SKM-1 (cell line): ENCODE measurements at regions not wholly inside any gene's neighbourhood (a gene's known extent, or its start where the extent isn't known, plus 50 kb on each side); places are given as distances from the start of the nearest gene placed in this dataset.
A peak's percentile ranks its signal among the peaks of the same experiment; 100 is the strongest.

Experiments
- DNase-seq: peaks from one replicate; lab custom pipeline; 2025; ENCODE audit not compliant: unreplicated experiment; lab: John Stamatoyannopoulos, UW

GRCh38 chr4:3685081-3685645 lies 81.0 kb upstream of the ADRA2C start:
- DNase-seq: no peak

DNA sequence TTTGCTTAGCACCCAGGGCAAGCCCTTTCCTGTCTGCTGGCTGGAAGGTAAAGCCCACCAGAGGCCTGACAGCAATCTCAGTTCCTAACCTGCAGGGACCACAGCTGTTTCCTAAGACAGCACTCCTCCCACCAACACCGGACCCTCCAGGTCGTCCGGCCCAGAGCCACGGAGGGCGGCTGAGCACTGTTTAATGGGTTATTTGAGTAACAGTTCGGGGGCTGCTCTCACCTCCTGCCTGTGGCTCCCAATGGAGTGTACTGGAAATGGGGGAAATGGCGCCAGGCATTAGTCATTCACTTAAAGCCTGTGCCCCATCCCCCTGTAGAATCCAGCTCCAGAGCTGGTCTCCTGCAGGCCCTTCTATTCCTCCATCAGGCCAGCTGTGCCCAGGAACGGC lies 81.6 kb upstream of the ADRA2C start:
- no peak for DNase-seq

DNA sequence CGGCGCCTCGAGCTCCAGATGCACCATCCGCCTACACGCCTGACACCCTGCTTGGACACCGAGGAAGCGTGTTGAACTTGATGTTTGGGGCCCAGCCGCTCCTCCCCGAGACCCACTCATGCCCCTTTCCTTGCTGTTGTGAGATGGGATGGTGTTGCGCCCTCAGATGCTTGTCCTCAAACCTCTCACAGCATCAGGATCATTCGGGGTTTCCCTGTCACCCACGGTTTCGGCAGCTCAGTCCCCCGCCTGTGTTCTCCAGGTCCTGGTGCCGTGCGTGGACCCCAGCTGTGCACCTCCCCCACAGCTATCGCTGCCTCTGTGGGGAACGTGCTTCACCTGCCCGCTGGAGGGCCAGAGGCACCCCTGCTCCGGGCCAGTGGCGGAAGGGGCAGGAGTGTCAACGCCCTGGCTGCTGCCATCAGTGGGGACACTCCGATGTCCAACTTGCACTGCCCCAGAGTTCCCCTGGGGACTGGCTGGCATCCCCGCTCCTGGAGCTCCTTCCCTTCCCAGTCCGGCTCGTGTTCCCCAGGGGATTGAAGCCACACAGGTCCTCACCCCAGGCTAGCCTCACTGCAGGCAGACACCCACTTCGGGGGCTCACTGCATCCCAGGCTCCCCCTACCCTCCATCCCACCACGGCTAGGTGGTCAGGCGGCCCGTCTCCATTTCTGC lies 82.3 kb upstream of the ADRA2C start:
- no peak for DNase-seq

- no peak for DNase-seq
These were observed 83.0 kb upstream of the ADRA2C start for GRCh38 chr4:3683077-3683743.

DNA sequence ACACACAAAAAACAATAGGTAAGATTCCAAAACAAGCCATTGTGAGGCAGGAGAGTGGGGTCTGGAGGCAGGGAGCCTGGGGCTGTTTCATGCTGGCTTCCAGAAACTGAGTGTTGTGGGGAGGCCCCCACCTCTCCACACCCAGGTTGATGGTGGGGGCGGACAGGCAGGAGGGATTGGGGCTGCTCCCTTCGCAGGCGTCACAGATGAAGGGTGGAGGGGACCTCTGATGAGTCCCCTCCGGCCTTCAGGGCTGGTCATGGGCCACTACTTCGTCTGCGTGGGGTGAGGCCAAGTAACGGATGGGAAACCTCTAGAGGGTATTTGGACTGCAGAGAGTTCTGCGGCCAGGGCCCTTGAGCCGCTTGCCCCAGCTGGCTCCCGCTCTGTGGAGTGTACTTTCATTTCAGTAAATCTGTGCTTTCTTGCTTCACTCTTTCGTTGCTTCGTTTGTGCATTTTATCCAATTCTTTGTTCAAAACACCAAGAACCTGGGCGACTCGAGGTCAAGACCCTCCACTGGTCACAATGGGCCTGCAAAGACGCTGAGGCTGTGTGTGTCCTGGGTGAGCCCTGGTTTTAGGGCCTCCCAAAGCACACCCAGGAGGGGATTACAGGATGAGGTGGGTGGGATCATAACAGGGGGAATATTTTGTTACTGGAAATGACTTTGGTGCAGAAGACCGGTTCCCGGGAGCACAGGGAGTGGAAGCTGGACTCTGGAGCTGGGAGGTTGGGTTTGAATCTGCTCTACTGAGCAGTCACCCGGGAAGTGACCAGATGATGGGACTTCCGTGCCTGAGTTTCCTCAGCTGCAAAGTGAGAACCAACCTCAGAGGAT lies 83.7 kb upstream of the ADRA2C start:
- DNase-seq: no peak

- no peak for DNase-seq
These were observed 85.0 kb upstream of the ADRA2C start for GRCh38 chr4:3681191-3681590.

DNA sequence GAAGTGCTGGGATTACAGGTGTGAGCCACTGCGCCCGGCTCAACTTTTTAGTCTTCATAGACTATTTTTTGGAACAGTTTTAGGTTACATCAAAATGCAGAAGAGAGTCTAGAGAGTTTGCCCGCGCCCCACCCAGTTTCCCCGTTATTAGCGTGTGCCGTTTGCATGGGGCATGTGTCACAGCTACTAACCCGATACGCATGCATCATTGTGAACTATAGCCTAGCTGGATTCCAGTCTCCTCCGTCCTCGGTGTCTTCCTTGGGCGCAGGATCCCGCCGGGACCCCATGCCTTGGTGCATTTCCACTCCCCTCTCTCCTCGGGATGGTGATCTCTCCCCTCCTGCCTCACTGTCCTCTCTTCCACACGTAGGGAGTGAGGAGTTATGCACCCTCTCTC lies 85.5 kb upstream of the ADRA2C start:
- no peak for DNase-seq

DNA sequence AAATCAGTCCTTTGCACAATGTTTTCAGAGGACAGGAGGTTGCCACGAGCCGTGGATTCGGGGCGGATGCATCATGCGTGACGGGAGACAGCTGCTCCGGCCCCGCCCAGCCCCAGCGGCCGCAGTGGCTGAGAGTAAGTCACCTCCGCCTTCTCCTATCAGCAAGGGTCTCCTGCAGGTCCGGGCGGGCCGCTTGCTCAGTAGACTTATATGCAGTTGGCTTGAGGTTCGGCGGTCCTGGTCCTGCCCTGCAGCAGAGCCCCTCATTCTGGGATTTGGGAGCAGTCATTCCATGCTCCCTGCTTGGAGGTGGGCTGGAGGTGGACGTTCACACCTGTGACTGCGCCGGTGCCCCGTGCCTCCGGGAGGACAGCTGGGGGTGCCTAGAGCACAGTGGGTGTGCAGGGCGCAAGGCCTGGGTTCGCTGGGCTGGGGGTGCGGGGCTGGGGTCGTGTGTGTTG lies 86.3 kb upstream of the ADRA2C start:
- DNase-seq: no peak

DNA sequence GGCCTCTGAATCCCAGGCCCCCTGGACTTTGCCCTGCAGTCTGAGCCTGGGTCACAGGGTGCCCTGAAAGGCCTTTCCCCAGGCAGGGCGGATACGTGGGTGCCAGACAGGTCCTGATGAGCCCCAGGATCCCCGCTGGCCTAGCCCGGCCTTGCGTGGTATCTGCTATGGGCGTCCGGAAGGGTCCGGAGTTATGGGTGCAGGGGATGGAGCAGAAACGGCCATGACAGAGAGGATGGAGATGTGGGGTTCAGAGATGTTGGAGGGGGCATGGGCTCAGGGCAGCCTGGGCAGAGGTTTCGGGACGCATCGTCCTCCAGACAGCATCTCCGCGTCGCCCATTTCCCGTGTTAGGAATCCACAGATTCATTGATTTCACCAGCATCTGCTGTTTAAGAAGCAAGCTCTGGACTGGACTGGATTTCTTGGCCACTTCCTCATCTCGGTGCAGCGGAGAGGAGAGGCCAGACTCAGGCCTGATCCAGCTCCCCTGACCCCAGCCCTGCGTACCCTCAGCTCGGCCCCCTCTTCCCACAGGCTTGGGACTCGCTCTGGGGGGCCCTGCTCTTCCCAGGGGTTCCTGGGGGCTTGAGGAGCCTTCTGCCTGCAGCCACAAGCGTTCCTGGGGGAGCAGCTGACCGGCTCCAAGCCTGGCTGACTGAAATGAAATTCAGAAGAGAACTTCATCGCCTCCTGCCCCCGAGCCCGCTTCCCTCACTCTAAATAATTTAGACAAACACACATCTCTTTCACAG lies 86.9 kb upstream of the ADRA2C start:
- no peak for DNase-seq

GRCh38 chr4:3677748-3678070 lies 88.5 kb upstream of the ADRA2C start:
- DNase-seq: peak; percentile 86

DNA sequence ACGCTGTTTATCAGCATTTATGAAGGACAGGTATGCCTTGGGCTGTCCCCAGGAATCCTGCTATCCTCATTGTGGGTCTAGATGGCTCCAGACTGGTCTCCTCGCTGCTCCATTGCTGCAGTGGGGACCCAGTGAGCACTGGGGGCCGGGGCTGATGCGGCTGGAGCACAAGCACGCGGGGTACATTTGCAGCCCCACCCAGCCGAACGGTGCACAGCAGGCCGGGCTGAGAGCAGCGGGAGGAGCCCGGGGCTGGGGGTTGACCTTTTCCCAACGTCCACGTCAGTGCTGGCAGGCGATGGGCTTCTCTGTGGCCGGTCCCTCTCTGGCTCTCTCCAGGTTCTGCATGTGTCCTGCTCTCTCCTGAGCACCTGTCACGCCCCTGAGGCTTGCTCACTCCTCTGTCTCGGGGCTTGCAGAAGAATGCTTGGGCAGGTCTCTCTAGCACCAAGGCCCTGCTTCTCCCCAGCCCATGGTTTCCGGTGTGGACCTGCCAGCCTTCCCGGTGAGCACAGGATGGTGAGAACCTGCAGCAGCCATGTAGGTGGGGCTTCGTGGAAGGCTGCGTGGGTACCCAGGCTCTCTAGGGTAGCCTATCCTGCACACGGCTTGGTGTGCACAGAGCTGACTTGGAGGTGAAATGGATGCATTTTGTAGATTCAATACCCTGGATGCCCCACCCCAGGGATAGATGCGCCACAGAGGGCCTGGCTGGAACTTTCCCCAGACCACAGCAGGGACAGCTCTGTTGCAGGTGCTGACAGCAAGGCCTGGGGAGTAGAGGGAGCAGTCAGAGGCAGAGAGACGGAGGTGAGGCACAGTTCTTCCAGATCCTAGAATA lies 89.1 kb upstream of the ADRA2C start:
- no peak for DNase-seq

GRCh38 chr4:3676196-3676595 lies 90.0 kb upstream of the ADRA2C start:
- DNase-seq: no peak

- no peak for DNase-seq
These were observed 90.7 kb upstream of the ADRA2C start for GRCh38 chr4:3675251-3676115.

DNA sequence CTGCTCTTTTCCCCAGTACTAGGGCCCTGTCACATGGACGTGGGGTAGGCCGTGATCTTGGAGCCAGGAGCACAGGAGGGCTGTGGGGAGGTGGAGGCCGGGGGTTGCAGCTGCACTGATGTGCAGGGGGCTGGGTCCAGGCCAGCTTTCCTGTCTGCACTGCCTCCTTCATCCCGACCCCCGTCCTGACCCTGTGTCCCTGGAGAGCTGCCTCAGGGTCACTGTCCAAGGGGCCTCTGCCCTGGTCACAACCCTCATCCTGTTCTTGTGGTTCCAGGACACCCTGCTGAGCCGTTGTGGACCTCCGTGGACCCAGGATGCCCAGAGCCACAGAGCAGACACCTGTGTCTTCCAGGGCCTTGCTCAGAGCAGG lies 91.7 kb upstream of the ADRA2C start:
- no peak for DNase-seq

GRCh38 chr4:3673716-3674478 lies 92.3 kb upstream of the ADRA2C start:
- DNase-seq: no peak

GRCh38 chr4:3673176-3673575 lies 93.0 kb upstream of the ADRA2C start:
- DNase-seq: no peak

DNA sequence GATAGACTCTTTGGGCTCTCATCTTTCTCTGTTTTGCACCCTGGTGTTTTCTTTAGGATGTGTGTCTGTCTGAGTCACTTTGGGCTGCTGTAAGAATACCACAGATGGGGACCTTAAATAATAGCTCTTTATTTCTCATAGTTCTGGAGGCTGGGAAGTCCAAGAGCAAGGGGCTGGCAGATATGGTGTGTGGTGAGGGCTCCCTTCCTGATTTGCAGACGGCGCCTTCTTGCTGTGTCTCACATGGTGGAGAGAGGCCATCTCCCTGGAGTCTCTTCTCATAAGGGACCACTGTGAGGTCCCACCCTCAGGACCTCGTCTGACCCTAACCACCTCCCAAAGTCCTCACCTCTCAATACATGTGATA lies 93.7 kb upstream of the ADRA2C start:
- DNase-seq: no peak

DNA sequence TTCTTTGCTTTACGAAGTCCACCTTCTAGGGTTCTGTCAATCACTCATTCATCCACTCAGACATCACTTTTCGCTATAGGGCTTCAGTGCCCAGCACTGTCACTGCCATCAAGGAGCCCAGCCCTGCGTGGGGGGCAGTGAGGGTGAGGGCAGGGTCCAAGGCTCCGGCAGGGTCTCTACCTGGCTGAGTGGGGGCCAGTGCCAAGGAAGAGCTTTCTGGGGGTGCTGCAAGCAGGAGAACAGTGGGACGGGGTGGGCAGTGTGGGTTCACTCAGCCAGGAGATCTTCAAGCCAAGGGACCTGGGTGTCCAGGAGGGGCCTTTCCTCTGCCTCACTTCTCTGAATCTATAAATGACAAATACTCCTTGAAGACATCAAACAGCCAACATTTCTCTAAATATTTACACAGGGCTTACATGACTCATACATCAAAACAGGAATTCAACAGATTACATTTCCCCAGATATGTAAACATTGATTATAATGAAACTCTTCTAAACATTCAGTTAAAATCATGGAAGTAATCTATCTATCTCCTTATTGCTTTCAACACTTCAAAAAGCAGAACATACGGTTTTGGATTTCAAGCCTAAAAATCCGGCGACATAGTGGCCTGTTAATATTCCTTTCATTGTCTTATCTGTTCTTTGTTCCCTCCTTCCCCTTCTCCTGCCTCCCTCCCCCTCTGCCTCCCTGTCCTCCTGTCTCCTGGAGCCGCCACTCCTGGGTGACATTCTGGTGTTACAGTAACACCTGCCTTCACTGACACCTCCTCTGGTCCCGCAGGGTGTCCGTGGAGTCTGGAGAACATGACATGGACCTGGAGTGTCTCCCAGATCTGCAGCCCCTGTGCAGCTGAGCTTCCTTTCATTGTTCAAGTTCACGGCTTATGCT lies 94.4 kb upstream of the ADRA2C start:
- no peak for DNase-seq
